Right kidney (tissue), 1 donor: ENCODE measurements at regions not wholly inside any gene's neighbourhood (a gene's known extent, or its start where the extent isn't known, plus 50 kb on each side); places are given as distances from the start of the nearest gene placed in this dataset.

Experiments
- DNase-seq: peaks from one replicate; pipeline ENCODE4 v3.0.0-alpha.2; 2016

DNA sequence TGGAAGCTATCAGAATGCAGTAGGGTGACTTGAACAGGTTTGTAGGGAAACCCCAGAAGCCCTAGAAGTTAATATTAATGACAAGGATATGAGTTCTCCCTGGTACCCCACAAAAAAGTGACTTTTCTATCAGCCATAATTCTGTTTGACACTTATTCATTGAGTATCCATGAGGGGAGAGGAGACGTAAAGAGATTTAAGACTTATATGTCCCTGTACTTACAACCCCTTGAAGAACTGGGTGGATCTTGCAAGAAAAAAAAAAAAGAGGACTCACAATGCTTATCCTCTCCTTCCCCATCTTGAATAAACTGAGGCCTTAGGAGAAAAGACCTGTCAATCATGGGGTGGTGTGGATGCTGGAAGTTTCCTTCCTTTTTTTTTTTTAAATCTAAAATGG lies 203.5 kb downstream of the CBLN1 start:
- DNase-seq: no peak

DNA sequence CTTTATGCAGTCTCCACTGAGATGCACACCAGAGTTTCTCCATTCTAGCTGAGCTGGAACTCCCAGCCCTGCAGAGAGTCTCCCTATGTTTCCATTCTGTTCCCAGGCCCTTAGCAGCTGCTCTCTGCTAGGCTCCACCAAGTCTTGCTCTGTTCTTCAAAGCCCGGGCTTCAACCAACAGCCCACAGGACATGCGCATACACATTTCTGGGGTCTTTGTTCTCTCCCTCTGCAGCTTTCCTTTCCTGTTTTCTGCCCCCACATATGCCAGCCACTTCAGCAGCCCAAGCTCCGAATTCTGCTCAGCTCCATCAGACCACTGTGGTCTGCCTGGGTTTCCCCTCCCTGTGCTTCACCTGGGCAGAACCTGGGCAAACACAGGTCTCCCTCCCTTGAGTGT lies 205.9 kb downstream of the CBLN1 start:
- no peak for DNase-seq

DNA sequence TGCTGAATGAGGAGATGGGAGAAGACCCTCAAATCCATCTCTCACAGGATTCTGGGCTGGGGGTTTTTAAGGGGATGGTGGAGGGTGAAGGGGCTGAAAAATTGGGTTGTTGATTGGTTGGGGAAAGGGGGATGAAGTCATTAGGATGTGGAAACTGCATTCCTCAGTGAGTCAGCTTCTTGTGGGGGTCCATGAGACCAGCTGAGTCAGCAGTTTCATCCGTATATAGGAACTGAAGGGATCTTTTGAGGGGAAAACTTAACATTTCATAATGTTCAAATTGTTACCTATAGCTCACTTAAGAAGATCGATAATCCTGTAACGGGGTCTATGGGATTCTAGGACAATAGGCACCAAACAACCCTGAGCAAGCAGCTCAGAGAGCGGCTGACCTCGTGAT lies 213.4 kb downstream of the CBLN1 start:
- DNase-seq: no peak

DNA sequence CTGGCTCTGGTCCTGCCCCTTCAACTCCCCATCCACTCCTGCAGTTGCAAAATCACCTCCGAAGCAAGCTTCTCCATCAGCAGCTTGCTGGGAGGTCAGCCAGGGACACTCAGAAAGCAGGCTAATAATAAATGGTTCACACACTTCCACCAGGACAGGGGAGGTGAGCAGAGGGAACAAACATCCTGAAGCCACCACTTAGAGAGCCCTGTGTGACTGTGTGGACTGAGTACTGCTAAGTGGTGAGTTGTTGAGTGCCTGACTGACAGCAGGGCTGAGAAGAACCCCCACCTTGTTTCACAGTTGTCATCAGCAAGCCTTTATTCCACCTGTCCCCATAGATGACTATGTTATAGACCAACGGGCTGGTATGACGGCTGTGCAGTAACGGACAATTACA lies 213.9 kb downstream of the CBLN1 start:
- no peak for DNase-seq

DNA sequence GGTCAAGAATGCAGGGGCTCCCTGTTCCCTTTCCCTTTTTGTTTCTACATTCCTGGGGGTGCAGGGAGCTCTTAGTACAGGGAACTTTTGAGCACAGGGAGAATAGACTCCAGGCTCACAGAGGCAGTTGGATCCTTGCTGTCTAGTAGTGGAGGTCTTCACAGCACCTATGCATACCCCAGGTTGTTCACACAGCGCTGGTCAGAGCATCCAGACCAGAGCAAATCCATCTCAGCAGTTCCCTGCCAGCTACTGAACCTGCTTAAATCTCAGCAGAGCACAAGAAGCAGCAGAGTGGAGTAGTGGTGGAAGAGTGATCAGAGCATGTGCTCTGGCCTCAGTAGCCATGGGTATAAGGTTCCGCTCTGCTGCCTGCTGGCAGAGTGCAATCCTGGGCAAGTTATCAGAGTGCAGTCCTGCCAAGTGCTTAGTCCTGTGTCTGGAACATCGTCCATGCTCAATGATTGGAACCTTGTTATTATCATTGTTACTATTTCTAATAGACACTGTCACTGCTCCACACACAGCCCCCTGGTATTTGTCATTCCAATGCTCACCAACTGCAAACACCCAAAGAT lies 220.4 kb downstream of the CBLN1 start:
- DNase-seq: no peak

GRCh38 chr16:49060728-49061127 lies 220.9 kb downstream of the CBLN1 start:
- DNase-seq: no peak

- DNase-seq: no peak
Measured at GRCh38 chr16:49058382-49058781, 223.3 kb downstream of the CBLN1 start.

- no peak for DNase-seq
Measured at GRCh38 chr16:49057936-49058335, 223.7 kb downstream of the CBLN1 start.

DNA sequence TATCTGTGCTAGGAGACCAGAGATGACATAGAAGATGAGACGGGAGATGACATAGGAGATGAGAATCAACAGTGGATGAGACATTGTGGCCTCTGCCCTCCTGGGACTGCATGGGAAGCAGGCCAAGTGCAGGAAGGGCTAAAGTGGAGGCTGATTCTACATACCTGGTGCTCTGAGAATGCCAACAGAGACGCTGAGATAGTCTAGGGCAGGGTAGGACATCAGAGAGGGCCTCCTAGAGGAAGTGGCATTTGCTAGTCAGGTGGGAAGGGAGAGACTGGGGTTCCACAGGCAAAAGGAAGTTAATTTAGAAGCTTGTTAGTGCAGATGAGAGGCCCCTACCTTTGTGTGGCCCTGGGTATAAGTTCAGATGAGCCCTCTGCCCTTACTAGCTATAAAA lies 224.2 kb downstream of the CBLN1 start:
- DNase-seq: no peak

DNA sequence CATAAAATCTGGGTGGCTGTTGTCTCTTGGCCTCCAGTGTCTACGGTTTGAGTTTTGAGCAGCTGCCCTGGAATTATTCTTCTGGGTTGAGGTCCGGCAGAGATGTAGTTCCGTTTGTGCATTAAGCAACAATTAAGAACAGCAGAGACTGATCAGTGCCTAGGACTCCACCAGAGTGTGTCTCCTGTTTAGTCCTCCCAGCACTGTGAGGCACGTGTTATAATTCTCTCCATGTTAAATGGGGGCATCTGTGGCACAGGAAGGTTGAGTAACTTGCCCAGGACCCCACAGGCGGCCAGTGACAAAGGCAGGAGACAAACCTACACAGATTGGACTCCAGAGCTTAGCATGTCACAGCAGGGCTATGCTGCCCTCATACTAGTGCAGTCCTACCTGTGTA lies 225.1 kb downstream of the CBLN1 start:
- DNase-seq: no peak

DNA sequence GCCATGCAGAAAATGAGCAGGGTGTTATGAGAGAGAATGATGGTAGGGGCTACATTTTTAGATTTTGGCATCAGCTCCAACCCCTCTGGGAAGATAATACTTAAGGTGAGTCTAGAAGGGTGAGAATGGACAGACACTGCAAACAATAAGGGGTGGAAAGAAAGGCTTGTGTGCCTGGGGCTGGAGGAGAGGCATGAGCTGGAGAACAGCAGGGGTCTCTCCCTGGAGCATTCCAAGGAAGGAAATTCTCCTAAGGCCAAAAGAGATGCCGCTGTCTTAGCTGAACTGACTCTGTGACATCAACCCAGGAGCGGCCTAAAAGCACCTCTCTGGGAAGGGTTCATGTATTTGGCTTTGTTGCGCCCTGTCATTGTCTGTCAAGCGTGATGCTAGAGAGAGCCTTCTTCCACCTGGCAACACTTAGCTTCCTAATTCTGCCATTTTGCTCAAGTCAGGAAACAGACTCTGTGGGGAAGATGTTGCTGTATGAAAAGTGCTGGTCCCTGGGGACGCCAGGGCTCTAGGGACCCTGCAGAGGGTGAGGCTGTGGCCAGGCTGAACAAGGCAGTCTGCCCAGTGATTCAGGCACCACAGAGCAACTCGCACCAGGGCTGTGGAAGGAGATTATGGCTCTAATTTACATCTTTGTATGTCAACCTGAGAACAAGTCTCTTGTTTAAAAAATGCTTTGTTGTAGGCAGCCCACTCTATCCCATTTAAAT lies 225.7 kb downstream of the CBLN1 start:
- DNase-seq: no peak

DNA sequence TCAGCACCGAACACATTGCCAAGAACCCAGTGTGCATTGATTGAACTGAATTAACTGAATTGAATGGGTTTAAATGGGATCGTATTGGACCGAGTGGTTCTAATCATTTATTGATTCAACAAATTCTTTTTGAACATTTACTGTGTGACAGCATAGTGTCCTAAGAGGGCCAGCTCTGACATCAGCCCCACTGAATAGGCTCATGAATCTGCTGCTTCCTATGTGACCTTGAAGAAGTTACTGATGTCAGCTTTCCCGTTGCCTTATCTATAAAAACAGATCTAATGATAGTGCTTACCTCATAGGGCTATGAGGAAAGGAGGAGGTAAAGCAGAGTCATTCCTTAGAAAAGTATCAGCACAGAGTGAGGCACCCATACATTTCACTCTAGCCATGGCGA lies 226.3 kb downstream of the CBLN1 start:
- DNase-seq: no peak

GRCh38 chr16:49054606-49055005 lies 227.0 kb downstream of the CBLN1 start:
- no peak for DNase-seq

DNA sequence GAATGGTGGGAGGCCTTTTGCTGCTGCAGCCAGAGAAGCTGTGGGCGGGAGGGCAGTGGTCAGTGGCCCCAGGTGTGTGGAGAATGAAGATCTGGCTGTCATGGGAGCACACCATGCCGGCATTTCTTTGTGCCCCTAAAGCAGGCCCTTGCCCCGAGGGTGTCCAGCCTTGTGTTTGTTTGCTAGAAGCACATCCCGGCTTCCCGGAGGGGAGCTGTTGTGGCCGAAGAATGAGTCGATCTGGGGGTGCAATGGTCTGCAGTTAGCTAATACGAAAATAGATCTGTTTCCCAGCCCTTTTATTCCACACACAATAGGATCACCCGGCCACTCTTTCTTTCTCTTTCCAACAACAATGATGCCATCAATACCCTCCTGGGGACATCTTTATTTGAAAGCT lies 228.8 kb downstream of the CBLN1 start:
- no peak for DNase-seq

DNA sequence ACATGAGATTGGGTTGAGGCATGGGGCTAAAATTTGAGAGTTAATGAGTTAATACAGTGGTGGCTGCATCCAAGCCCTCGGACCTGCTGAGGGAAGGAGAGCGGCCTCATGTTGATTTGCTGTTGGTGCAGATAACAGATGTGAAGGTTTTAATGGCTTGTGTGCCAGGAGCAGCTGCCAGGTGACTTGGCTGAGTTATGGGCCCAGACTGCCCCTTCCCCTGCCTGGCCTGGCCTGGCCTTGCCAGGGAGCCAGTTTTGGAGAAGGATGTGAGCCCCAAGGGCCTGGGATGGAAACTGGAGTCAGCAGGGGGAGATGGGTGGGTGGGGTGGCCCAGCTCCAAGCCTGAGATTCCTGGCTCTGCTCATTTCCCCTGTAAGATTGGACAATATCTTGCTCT lies 230.1 kb downstream of the CBLN1 start:
- no peak for DNase-seq

DNA sequence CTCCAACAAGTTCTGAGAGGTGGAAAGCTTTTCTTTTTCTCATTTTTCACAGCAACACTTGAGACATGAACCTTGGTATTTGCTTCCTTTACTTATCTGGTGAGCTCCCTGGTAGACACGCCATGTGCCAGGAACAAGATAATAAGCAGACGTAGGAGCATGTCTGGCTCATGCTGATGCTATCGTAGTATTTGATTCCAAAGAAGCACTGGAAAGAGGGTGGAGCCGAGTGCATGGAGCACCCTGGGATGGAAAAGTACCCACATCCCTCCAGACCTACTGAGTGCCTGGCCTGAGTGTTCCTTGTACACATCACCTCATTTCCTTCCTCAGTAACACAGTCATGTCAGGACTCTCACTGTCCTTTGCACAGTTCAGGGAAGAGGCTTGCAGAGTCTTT lies 231.0 kb downstream of the CBLN1 start:
- DNase-seq: no peak

GRCh38 chr16:49049644-49050043 lies 232.0 kb downstream of the CBLN1 start:
- no peak for DNase-seq

DNA sequence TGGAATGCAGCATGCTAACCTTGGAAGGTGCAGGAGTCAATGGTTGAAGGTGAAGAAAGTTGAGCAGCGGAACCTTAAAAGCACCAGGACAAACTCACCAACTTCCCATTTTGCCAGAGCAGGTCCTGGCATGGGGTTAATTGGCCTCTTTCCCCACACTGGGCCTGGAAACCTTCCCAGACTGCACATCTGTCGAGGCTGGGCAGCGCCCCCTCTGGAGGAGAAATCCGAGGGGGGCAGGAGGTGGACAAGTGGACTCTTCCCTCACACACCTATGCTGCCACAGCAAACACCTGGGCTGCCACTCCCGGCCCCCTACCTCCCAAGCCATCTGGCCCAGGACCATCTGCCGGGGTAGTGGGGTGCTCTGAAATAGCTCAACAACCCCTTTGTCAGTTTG lies 232.4 kb downstream of the CBLN1 start:
- no peak for DNase-seq

GRCh38 chr16:49048557-49048956 lies 233.1 kb downstream of the CBLN1 start:
- DNase-seq: no peak

DNA sequence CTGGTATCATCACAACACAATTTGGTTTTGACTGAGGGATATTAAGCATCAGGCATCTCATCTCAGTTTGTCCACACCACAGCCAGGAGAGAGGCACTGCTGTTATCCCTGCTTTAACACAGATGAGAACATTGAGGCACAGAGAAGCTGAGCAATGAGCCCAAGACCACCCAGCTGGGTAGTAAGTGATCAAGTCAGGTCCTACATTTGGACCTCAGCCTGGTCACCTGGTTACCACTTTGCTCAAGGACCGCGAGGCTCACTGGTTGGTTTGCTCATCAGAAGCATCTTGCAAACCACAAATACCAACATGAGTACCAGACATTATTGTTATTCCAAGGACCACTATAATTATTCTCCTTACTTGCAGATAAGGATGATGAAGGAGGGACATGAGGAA lies 245.5 kb downstream of the CBLN1 start:
- DNase-seq: no peak

DNA sequence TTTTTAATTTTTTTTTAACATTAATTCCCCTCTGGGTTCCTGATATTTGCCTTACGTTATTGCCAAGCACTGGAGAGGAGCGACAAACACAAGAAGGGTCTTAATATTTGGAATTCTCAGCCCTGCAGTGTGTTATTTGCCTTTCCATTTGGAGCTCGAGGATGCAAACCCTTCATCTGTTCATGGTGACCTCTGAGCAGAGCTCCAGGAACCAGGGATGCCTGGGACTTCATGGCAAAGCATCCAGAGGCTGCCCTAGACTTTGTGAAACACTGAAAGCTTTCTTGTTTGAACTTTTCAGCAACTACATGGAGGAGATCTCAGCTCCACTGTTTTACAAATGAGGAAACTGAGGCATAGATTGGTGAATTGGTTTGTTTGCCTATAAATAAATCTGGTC lies 254.2 kb downstream of the CBLN1 start:
- DNase-seq: no peak

GRCh38 chr16:49026566-49027181 lies 255.0 kb downstream of the CBLN1 start:
- no peak for DNase-seq

- no peak for DNase-seq
Measured at GRCh38 chr16:49024896-49025295, 256.7 kb downstream of the CBLN1 start.

DNA sequence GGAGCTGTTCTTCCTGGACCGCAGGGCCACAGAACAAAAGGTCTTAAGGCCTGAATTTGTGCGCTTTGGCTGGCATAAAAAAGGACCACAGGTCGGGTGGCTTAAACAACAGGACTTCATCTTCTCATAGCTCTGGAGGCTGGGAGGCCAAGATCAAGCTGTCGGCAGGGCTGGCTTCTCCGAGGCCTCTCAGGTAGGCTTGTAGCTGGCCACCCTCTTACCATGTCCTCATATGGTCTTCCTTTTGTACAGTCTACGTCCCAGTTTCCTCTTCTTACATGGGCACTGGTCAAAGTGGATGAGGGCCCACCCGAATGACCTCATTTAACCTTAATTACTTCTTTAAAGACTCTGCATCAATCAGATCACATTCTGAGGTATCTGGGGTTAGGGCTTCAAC lies 257.6 kb downstream of the CBLN1 start:
- no peak for DNase-seq
